ENCODE measurements at regions not wholly inside any gene's neighbourhood (a gene's known extent, or its start where the extent isn't known, plus 50 kb on each side); places are given as distances from the start of the nearest gene placed in this dataset.

DNA sequence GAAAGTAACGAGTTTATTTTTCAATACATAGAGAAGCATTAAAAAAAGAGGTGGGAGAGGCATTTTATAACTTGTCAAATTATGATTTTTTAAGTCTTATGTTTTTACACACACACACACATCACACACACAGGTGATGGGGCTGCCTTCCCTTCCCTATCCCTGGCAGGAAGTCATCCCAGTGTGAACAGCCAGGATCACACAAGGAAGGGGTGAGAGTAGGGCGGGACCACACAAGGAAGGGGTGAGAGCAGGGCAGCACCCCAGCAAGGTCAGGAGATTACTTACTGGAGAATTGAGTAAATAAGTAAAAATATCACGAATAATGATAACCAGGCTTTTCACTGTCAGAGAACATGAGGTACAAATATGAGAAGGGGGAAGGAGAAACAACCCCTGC, 372.6 kb downstream of the SEC23A start:
- Mint-ChIP-seq H3K4me3 (no peak overlapping the region), H3K4me1 (no peaks in the 10 kb centered on the region)

DNA sequence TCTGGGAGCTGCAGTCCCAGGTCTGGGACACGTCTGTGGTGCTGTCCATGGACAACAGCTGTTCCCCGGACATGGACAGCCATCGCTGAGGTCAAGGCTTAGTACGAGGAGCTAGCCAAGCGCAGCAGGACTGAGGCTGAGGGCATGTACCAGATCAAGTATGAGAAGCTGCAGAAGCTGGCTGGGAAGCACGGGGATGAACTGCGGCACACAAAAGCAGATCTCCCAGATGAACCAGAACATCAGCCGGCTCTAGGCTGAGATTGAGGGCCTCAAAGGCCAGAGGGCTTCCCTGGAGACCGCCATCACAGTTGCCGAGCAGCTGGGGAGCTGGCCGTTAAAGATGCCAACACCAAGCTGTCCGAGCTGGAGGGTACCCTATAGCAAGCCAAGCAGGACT, 375.3 kb downstream of the SEC23A start:
- Histone ChIP-seq H3K4me1 (ENCODE audit: control insufficient read depth in 1 of 2, insufficient read depth in 2 of 2, low read length in 2 of 2) (no peaks in the 10 kb centered on the region), H3K9ac (ENCODE audit: insufficient read depth, low read length, poor library complexity, severe bottlenecking) (no peak overlapping the region), H3K4me3 (replicated peaks in 1 of 3; ENCODE audit: low read depth in 2 of 3, low read length in 3 of 3) (no peak overlapping the region), H3K27ac (ENCODE audit: low read depth in 1 of 2, low read length in 2 of 2) (no peak overlapping the region), H3K79me2 (ENCODE audit: insufficient read depth, low read length) (no peaks in the 10 kb centered on the region), H2AFZ (ENCODE audit: insufficient read depth, low read depth, low read length, poor library complexity, severe bottlenecking) (no peak overlapping the region), H3K27me3 (ENCODE audit: control insufficient read depth in 2 of 2, insufficient read depth in 2 of 2, low read length in 2 of 2) (no peaks in the 10 kb centered on the region), H3K4me2 (replicated peaks; ENCODE audit: extremely low read depth, low read length, poor library complexity, severe bottlenecking) (no peak overlapping the region), H3K36me3 (replicated peaks in 1 of 2; ENCODE audit: control insufficient read depth in 1 of 2, insufficient read depth in 2 of 2, low read length in 2 of 2) (no peaks in the 10 kb centered on the region), H3K9me3 (replicated peaks in 1 of 2; ENCODE audit: control insufficient read depth in 1 of 2, insufficient read depth in 1 of 2, low read length in 2 of 2) (no peaks in the 10 kb centered on the region), H4K20me1 (ENCODE audit: insufficient read depth, low read length) (no peaks in the 10 kb centered on the region)
- no peaks in the 10 kb centered on the region for H3K27me3 Mint-ChIP-seq (ENCODE audit: low read depth in 3 of 3)
- no peak overlapping the region for H3K4me3 Mint-ChIP-seq
- H3K9me3 Mint-ChIP-seq, result peaks cover 0 to 3% (median 2%) of the 10 kb centered on the region in 7 donors
- TF ChIP-seq, protein P1, sequence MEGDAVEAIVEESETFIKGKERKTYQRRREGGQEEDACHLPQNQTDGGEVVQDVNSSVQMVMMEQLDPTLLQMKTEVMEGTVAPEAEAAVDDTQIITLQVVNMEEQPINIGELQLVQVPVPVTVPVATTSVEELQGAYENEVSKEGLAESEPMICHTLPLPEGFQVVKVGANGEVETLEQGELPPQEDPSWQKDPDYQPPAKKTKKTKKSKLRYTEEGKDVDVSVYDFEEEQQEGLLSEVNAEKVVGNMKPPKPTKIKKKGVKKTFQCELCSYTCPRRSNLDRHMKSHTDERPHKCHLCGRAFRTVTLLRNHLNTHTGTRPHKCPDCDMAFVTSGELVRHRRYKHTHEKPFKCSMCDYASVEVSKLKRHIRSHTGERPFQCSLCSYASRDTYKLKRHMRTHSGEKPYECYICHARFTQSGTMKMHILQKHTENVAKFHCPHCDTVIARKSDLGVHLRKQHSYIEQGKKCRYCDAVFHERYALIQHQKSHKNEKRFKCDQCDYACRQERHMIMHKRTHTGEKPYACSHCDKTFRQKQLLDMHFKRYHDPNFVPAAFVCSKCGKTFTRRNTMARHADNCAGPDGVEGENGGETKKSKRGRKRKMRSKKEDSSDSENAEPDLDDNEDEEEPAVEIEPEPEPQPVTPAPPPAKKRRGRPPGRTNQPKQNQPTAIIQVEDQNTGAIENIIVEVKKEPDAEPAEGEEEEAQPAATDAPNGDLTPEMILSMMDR (IDR thresholded peaks at IDR 0.05), result no peak
- 97% methylated on average over 12 of the region's 12 CpGs for WGBS (ENCODE audit: insufficient coverage)
- H3K4me1 Mint-ChIP-seq, result no peaks in the 10 kb centered on the region
- peak overlapping the region in 1 of 7 donors; percentile 54 for H3K27ac Mint-ChIP-seq
- intact Hi-C loops (cut with micrococcal nuclease), result loop anchor here in 1 of 2 donors (10.0 kb wide), 1 partner anchor 287 kb away; no protein-coding TSS in a partner anchor
- DNase-seq, result no peak
- H3K36me3 Mint-ChIP-seq, result no peaks in the 10 kb centered on the region

More for the DNA sequence above, 372.6 kb downstream of the SEC23A start:
- no peaks in the 10 kb centered on the region for H3K36me3 ChIP-seq (replicated peaks in 1 of 2; ENCODE audit: control insufficient read depth in 1 of 2, insufficient read depth in 2 of 2, low read length in 2 of 2)
- no peak overlapping the region for H3K27ac Mint-ChIP-seq
- H3K27me3 Mint-ChIP-seq (ENCODE audit: low read depth in 3 of 3), result no peaks in the 10 kb centered on the region
- H3K9me3 ChIP-seq (replicated peaks in 1 of 2; ENCODE audit: control insufficient read depth in 1 of 2, insufficient read depth in 1 of 2, low read length in 2 of 2), result peaks cover 0 to 3% of the 10 kb centered on the region in 2 donors
- H3K9me3 Mint-ChIP-seq, result peaks cover 2 to 7% (median 4%) of the 10 kb centered on the region in 7 donors
- H4K20me1 ChIP-seq (ENCODE audit: insufficient read depth, low read length), result no peaks in the 10 kb centered on the region
- TF ChIP-seq, protein P1 (IDR thresholded peaks at IDR 0.05), result no peak
- no peak overlapping the region for H3K27ac ChIP-seq (ENCODE audit: low read depth in 1 of 2, low read length in 2 of 2)
- WGBS (ENCODE audit: insufficient coverage), result 86% methylated on average over 1 of the region's 3 CpGs
- no peak overlapping the region for H2AFZ ChIP-seq (ENCODE audit: insufficient read depth, low read depth, low read length, poor library complexity, severe bottlenecking)
- H3K36me3 Mint-ChIP-seq, result no peaks in the 10 kb centered on the region
- no peaks in the 10 kb centered on the region for H3K27me3 ChIP-seq (ENCODE audit: control insufficient read depth in 2 of 2, insufficient read depth in 2 of 2, low read length in 2 of 2)
- H3K4me3 ChIP-seq (replicated peaks in 1 of 3; ENCODE audit: low read depth in 2 of 3, low read length in 3 of 3), result no peak overlapping the region
- H3K9ac ChIP-seq (ENCODE audit: insufficient read depth, low read length, poor library complexity, severe bottlenecking), result no peak overlapping the region
- H3K79me2 ChIP-seq (ENCODE audit: insufficient read depth, low read length), result no peaks in the 10 kb centered on the region
- no peak for DNase-seq
- H3K4me1 ChIP-seq (ENCODE audit: control insufficient read depth in 1 of 2, insufficient read depth in 2 of 2, low read length in 2 of 2), result no peaks in the 10 kb centered on the region
- intact Hi-C loops (cut with micrococcal nuclease), result no loop called here
- H3K4me2 ChIP-seq (replicated peaks; ENCODE audit: extremely low read depth, low read length, poor library complexity, severe bottlenecking), result no peak overlapping the region
